ENCODE measurements at regions not wholly inside any gene's neighbourhood (a gene's known extent, or its start where the extent isn't known, plus 50 kb on each side); places are given as distances from the start of the nearest gene placed in this dataset.

DNA sequence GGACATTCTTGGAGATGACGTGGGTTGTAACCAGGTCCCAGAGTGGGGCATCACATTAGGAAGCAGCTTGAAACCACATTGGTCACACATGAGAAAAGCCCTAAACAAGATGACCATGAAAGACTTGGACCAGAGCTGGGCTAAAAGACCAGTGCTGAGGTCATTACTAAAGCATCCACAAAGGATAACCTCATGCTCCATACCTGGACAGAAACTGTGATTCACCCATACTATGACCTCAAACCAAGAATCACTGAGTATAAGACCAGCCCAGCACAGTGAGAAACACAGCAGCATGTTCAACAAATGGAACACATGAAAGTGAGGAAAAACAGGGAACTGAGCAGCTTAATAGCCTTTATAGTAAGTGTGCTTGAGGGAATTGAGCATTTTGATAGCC lies 635.5 kb upstream of the NETO1 start:
- DNase-seq (ENCODE audit: low spot score in 2 of 2) = no peak
- FAIRE-seq = no peak

DNA sequence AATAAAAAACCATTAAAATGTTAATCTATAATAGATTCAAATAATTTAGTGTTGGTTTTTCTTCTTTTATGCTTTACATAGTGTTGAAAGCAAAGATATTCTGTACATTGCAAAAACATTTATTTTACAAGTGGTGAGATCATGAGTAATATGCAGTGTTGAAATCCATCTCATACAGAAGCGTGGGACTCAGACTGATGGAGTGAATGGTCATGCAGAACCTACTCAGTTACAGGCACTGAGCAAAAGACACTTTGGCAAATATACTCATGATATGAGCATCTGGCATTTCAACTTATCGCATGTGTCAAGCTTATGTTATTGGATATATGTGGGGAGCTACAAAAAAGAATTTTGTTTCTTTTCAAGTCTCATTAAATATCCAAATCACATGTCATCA lies 620.2 kb upstream of the NETO1 start:
- FAIRE-seq = no peak

DNA sequence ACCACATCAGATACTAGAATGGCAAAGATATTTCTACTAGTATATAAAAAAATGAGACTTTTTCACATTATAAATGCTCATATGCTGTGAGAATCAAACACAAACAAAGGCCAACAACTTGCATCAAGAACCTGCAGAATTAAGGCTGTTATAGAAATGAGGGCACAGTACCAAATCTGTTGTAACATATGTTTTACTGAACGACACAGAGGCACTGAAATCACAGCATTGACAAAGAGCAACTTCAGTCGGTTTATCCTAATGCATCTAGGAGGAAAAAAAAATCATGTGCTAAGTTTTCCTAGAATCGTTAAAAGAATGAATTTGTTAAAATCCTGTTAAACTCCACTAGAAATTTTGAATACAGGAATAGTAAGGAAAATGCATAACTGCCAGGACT lies 617.4 kb upstream of the NETO1 start:
- FAIRE-seq = no peak
- DNase-seq (ENCODE audit: low spot score in 2 of 2) = no peak

More for the DNA sequence above, 620.2 kb upstream of the NETO1 start:
- DNase-seq (ENCODE audit: low spot score in 2 of 2) = no peak

DNA sequence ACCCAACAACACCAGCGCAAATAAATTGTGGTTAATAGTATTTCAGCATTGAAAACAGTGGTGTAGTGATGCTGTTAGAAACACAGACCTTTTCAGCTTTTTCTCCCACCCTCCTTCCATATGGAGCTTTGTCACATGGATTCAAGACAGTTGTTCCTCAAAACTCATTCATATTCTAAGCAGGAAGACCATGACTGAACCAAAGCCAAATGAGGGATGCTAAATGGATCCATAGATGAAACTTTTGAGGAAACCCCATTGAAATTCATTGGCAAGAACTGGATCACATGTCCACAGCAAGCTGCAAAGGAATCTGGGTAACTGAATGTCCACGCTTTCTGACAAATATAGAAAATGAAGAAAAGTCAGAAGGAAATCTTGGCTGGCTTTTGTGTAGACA lies 615.1 kb upstream of the NETO1 start:
- no peak for DNase-seq (ENCODE audit: low spot score in 2 of 2)
- FAIRE-seq = no peak

DNA sequence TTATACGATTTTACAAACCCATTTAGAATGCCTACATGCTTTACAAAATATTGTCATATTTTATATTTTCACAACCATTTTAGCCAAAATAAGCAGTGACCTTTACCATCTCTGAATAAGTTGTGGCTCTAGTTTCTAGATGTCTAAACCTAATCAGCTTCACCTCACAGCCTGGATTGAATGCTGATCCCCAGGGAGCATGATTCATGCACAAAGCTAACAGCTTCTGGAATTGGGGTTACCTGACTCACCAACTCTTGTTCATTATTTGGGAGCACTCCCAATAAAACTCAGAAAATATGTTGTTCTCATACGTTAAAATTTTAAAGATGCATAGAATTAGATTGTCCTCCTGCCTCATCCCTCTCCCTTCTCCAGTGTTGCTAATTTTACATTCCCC lies 611.7 kb upstream of the NETO1 start:
- FAIRE-seq (no peak), DNase-seq (ENCODE audit: low spot score in 2 of 2) (no peak)

DNA sequence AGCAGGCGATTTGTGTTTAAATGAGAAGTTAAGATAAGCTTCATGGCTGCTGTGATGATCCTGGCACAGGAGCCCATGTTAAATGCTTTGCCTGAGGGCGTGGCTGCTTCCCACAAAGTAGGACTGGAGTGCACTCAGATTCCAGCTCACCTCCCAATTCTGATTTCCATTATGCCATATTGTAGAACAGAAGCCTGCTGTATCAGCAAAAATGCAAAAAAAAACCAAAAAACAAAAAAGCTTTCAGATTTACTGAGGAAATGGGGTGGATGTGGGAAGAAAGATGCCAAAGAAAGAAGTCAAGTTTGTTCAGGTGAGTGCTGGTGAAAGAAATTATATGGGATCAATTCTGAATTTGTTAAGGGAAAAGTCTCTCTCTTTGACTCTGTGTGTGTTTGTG lies 610.4 kb upstream of the NETO1 start:
- no peak for FAIRE-seq

DNA sequence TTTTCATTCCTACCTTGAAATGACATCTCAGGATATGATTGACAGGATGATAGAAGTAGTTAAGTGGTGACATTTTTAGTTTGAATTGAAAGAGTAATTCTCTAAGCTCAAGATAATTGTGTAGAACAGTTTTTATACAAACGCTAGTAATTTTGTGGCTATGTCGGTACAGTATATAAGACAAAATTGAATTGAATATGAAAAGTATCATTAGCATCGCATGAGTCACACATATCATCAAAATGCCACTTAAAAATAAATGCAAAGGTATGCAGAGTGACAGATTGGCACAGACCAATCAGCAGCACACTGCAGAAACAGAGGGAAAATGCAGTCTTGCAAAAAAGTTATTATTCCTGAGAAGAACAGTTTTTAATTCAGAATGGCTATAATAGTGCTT lies 608.2 kb upstream of the NETO1 start:
- DNase-seq (ENCODE audit: low spot score in 2 of 2) (no peak), FAIRE-seq (no peak)

More for the DNA sequence above, 610.4 kb upstream of the NETO1 start:
- DNase-seq (ENCODE audit: low spot score in 2 of 2) = no peak

DNA sequence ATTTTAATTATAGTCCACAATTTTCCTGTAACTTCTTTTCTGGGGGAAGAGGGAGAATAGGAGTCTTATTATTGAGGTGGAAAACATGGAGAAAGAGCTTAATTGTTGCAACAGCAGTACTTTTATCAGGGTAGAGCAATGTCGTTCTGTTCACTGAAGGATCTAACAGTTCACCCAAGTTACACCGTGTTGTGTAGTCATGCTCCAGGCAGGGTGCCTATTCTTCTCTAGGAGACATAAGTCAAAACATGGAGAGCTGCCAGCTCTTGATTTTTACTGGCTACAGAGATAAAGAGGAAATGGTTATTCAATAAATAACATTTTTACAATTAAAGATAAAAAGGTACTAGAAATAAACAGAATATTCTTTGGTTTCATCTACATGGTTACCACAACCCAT lies 594.3 kb upstream of the NETO1 start:
- DNase-seq (ENCODE audit: low spot score in 2 of 2) (no peak), FAIRE-seq (no peak)

DNA sequence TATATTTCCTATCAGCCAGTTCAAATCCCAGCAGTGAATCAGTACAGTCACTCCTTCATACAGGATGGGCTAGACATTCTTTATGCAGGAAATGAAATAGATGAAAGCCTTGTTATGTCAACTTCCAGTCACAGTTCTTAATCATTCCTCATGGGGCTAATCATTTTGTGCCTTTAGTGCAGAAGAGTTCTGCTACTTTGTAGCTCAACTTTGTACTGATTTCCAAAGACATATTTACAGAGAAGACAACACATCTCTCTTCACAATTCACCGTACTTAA lies 593.9 kb upstream of the NETO1 start:
- DNase-seq (ENCODE audit: low spot score in 2 of 2) (no peak), FAIRE-seq (no peak)

DNA sequence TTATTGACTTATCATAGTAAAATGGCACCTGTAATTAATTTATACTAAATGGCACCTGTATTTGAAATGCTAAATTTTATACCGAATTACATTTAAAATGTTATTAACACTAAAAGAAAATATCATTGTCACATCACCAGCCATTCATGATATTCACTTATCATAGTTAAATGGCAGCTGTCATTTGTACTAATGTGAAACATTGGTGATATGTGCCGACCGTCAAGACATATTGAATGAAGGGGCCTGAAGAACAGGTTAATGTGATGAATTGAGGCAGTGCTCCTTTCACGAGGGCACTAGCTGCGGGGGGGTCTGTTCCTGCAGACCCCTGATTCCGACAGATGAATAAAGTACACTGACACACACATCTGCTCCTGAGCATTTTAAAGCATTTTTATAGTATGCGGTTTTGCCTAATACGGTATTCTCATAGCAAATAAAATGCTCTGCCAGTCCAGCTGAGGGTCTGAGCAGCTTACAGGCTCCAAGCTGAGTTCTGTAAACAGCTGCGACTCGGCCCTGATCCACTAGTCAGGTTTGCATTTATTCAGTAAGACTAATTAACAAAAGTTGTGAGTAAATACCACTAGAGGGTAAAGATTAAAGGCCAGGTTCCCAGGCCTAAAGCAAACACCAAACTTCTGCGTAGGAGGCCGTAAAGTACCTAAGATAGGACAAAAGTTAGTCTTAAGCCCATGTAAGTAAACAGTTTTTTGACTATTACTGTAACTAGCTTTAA lies 593.4 kb upstream of the NETO1 start:
- FAIRE-seq = no peak

DNA sequence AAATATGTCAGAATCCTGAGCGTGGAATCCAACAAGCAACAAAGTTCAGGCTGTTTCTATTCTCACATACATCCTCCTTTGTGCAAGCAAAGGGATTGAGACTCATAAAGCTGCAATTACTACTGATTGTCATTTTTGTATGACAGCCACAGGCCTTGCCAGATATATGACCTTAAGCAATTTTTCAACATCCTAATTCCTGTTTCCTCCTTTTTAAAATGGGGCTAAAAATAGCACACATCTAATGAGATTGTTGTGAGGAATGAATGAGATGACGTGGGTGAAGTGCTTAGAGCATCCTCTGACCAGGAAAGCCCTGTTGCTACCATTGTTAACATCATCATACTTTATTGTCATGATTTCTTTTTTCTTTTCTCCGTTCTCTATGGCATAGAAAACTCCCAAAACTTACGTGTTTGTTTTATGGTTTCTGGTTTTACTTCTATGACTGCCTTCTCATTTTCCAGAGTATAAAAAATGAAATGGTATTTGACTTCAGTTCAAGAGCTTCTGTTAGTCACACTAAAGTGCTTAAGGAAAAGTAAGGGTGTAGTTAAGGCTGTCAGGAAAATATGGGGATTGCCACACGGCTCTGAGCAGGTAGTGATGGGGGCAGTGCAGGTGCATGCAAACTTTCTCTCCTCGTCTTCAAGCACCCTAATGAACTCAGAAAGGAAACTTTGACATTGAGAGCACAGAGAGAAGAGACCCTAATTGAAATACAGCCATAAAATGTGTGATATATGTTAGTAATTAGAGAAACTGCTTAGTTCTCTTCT lies 590.6 kb upstream of the NETO1 start:
- FAIRE-seq (no peak), DNase-seq (ENCODE audit: low spot score in 2 of 2) (no peak)

More for the DNA sequence above, 593.4 kb upstream of the NETO1 start:
- DNase-seq (ENCODE audit: low spot score in 2 of 2) = no peak

DNA sequence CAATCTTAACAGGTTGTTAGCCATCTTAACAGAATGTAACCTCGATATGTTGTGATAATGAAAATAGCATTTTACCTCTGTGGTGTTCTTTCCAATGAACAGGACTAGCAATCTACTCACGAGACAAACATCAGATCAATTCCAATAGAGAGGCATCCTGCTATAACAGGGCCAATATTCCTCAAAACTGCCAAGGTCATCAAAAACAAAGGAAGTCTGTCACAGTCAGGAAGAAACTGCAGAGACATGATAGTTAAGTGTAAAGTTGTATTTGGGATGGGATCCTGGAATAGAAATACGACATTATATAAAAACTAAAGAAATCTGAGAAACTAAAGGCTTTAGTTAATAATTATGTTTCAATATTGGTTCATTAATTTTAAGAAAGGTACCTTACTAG lies 588.9 kb upstream of the NETO1 start:
- FAIRE-seq (no peak), DNase-seq (ENCODE audit: low spot score in 2 of 2) (no peak)

DNA sequence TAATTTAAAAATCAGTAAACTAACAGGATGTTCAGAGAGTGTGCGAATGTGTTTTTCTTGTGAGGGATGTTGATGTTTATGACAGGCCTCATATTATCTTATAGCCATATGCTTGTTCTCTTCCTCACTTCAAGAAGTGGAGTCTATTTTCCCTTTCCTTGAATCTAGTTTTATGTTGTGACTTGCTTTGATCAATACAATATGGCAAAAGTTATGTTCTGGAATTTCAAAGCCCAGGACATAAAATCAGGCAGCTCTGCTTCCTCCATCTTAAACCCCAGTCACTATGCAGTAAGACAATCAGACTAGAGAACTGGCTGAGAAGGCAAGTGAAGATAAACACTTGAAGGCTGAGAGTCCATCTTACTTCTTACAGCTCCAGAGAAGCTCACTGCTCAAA lies 585.1 kb upstream of the NETO1 start:
- DNase-seq (ENCODE audit: low spot score in 2 of 2) = no peak
- no peak for FAIRE-seq

DNA sequence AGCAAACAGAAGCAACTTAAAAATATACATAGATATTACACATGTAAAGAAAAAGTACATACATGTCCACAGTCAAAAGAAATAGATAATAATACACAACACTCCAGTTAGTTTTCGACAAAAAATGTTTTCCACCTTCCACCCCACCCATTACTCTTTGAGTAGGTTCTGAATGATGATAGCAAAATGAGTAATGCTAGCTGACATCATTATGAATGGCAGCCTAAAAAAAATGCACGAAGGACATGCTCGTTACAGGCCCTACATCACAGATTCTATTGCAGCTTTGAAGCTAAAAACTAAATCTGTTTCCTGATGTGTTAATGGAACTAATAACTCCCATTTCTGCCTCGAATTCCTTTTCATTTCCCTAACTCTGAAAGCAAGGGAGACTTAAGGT lies 578.7 kb upstream of the NETO1 start:
- no peak for FAIRE-seq
- no peak for DNase-seq (ENCODE audit: low spot score in 2 of 2)

DNA sequence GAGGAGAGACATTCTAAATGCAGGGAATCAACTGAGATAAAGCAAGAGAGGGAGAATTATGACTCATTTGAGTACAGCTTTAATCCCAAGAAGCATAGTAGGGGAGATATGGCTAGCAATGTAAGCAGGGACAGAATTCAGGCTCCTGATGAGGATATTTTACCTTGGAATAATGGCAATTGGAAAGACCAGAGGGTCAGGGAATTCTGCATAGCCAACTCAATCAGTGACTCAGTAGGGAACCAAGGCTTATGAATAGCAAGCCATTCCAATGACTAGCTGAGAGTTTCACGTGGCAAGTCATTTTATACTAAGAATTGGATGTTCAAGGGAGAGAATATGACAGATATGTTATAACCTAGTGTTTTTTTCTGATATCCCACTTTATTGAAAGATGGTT lies 563.8 kb upstream of the NETO1 start:
- DNase-seq (ENCODE audit: low spot score in 2 of 2) = no peak
- no peak for FAIRE-seq

DNA sequence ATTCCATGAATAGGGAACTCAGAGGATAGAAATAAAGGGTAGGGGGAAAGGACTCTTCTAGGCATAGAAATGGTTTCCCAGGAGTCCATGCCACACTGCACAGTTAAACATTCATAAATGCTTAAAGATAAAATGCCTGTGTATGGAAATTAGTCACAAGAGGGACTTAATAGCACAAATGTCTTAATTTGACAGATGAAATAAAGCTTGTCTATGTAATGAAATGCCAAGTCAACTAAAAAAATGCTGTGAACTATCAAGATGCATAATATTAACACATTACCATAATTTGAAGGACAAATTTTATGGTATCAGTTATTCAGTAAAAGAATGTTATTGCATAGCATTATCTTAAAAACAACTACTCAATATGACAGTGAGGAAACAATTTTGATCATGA lies 553.2 kb upstream of the NETO1 start:
- no peak for DNase-seq (ENCODE audit: low spot score in 2 of 2)
- FAIRE-seq = no peak

DNA sequence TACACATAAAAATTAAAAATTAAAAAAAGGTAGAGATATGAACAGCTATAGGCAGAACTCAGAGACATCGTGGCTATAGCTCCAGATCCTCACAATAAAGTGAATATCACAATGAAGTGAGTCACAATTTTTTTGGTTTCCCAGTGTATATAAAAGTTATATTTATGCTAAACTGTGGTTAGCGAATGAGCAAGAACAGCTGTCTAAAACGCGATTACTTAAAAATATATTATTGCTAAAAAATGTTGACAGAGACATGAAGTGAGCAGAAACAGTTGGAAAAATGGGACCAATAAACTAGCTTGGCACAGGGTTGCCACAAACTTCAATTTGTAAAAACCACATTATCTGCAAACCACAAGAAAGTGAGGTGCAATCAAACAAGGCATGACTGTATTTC lies 551.7 kb upstream of the NETO1 start:
- no peak for DNase-seq (ENCODE audit: low spot score in 2 of 2)
- no peak for FAIRE-seq

DNA sequence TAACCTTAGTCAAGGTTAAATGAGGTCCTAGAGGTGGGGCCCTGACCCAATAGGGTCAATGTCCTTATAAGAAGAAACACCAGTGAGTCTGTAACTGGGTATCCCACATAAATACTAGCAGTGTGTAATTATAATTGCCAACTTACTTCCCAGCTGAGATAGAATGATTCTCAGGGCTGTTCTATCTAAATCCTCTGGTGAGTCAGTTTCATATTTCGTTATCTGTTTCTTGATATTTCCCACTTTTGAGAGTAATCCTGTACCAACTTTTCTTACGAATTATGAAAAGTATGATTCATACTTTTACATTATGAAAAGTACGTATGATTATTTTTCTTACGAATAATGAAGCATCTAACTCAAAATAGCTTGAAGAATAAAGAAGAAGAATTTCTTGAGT lies 546.8 kb upstream of the NETO1 start:
- no peak for FAIRE-seq

DNA sequence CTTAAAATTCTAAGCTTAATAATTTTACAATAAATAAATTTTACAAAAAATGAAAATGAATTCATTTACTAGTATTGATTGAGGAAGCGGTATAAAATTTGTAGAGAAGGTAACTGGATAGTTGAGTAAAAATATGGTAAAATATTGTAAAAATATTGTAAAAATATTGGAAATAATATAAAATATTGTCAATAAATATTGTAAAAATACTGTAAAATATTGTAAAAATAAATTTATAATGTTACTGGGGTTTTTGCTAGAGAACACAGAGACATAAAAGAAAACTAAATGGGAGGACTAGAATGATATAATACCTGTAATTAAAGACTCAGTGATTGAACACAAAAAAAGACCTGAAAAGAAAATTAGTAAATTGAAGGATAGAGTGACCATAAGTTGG lies 546.3 kb upstream of the NETO1 start:
- peak; percentile 91 for FAIRE-seq

More for the DNA sequence above, 546.8 kb upstream of the NETO1 start:
- no peak for DNase-seq (ENCODE audit: low spot score in 2 of 2)

DNA sequence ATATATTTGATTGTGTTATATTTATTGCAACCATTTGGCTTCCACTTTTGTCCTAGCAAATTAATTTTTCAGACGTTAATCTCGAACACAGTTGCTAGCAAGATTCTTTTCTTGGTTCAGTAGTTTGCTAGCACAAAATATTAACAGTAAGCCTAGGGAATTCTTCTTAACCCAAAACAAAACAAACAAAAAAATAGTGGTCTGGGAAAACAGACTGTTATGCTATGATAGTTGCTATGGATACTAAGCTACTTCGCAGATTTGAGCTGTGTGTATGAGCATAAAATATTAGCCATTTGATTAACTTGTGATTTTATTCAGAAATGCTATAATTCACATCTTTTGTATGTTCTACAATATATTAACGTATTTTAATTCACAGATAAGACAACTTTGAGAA lies 541.5 kb upstream of the NETO1 start:
- DNase-seq (ENCODE audit: low spot score in 2 of 2) (no peak), FAIRE-seq (no peak)

More for the DNA sequence above, 546.3 kb upstream of the NETO1 start:
- no peak for DNase-seq (ENCODE audit: low spot score in 2 of 2)

DNA sequence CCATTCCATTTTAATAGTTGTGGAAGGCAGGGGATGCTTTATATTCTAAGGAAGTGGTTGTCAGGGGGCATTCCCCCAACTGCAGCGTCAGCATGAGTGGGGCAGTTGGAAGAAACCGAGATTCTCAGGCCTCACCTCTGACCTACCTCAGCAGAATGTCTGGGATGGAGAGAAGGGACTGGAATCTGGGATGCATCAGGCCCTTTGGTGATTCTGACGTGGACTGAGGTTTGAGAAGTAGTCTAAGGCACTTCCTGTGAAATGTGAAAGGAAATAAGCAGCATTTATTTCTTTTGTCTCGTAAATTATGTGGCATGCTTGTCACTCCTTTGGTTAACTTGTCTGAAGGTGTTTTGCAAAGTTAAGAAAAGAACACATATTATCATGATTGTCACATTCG lies 540.7 kb upstream of the NETO1 start:
- no peak for FAIRE-seq
- DNase-seq (ENCODE audit: low spot score in 2 of 2) = no peak

DNA sequence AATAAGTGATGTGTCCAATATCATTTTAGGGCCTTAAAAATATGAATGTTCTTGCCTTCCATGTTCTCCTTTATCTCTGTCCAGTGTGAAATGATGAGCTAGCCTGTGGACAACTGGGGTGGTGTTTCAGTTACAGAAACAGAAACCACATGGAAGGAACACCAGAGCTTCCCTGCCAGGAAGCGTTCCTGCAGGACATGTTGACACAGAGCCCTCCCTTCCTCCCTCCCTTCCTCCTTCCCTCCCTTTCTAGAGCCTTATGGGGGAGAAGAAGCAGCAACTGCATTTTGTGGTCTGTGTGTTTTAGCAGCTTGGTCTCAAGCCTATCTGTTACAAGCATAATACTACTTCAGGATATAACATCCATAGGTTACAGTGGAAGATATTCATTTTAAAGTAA lies 539.7 kb upstream of the NETO1 start:
- no peak for FAIRE-seq
- DNase-seq (ENCODE audit: low spot score in 2 of 2) = no peak
